HUES6 (cell line): ENCODE measurements at regions not wholly inside any gene's neighbourhood (a gene's known extent, or its start where the extent isn't known, plus 50 kb on each side); places are given as distances from the start of the nearest gene placed in this dataset.

ENCODE experiments used
- H3K27ac ChIP-seq: 2 replicates; pipeline ENCODE4 v1.7.0; 2013; ENCODE audit warnings: low read depth, mild to moderate bottlenecking, low read length, inconsistent platforms
- H3K27me3 ChIP-seq: 2 replicates; pipeline ENCODE4 v1.6.1; 2013; ENCODE audit warnings: low read length; ENCODE audit not compliant: control insufficient read depth, insufficient read depth
- H3K36me3 ChIP-seq: 2 replicates; pipeline ENCODE4 v1.6.1; 2013; ENCODE audit warnings: low read length; ENCODE audit not compliant: control insufficient read depth, insufficient read depth
- H3K4me1 ChIP-seq: 2 replicates; pipeline ENCODE4 v1.6.1; 2013; ENCODE audit warnings: low read length; ENCODE audit not compliant: control insufficient read depth, insufficient read depth
- H3K4me3 ChIP-seq: 2 replicates; pipeline ENCODE4 v1.5.1; 2013; ENCODE audit warnings: low read depth, low read length
- H3K9ac ChIP-seq: one replicate; pipeline ENCODE4 v1.6.1; 2013; ENCODE audit warnings: mild to moderate bottlenecking, low read length
- H3K9me3 ChIP-seq: 2 replicates; pipeline ENCODE4 v1.6.1; 2013; ENCODE audit warnings: low read depth, low read length; ENCODE audit not compliant: control insufficient read depth, insufficient read depth

DNA sequence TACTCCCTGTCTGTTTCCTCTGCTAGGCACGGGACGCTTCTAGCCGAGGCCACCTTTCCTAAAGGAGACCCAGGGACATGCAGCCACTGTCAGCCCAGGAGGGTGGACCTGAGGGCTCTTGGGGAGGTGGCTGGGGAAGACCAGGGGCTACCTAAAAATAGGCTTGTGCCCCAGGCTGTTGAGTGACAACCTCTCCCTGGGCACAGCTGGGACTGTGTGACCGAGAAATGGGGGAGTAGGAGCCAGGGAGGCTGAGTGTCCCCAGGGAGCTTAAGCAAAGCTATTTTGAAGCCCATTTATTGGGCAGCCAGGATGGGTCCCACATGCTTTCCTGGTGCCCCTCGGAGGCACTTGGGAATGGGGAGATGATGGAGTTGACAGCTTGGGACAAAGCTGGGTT lies 63.8 kb downstream of the CALML3 start:
- H3K27me3 ChIP-seq, result no peaks in the 10 kb centered on the region
- H3K4me1 ChIP-seq, result peaks cover 65% of the 10 kb centered on the region
- H3K36me3 ChIP-seq, result no peaks in the 10 kb centered on the region
- no peak overlapping the region for H3K4me3 ChIP-seq
- no peak overlapping the region for H3K9ac ChIP-seq
- no peak overlapping the region for H3K27ac ChIP-seq
- H3K9me3 ChIP-seq, result no peaks in the 10 kb centered on the region
